ENCODE measurements at regions not wholly inside any gene's neighbourhood (a gene's known extent, or its start where the extent isn't known, plus 50 kb on each side); places are given as distances from the start of the nearest gene placed in this dataset.

GRCh38 chr4:58453956-58454355 is 1343.8 kb upstream of the IGFBP7 start:
- no peaks in the 10 kb centered on the region for H3K79me2 ChIP-seq (ENCODE audit: control insufficient read depth, insufficient read depth, low read length)
- no peaks in the 10 kb centered on the region for H3K4me1 ChIP-seq (ENCODE audit: control insufficient read depth, extremely low read depth, insufficient read depth, low read length)
- TF ChIP-seq FOS (IDR thresholded peaks at IDR 0.05; ENCODE audit: borderline replicate concordance, insufficient read depth, low read length) = no peak
- no peak for TF ChIP-seq POLR2AphosphoS5 (IDR thresholded peaks at IDR 0.05; ENCODE audit: insufficient read depth, low read depth, low read length)
- no peak for TF ChIP-seq MAX (IDR thresholded peaks at IDR 0.05; ENCODE audit: insufficient read depth, insufficient read length)
- H3K9me1 ChIP-seq (replicated peaks; ENCODE audit: control insufficient read depth, extremely low read depth, insufficient read depth, low read length) = no peaks in the 10 kb centered on the region
- BruUV-seq (replicated peaks) = no TSS peak
- no peak overlapping the region for H3K4me2 ChIP-seq (ENCODE audit: insufficient read depth, low read length)
- dilution Hi-C loops (cut with MboI; ENCODE audit: extremely low pct_ligation_motif_present, low sequenced_read_pairs) (no loop called here), intact Hi-C loops (cut with micrococcal nuclease) (no loop called here)
- H2AFZ ChIP-seq (ENCODE audit: low read depth, low read length) = no peak overlapping the region
- no peaks in the 10 kb centered on the region for H3K27me3 ChIP-seq (ENCODE audit: control insufficient read depth in 2 of 2, insufficient read depth in 2 of 2, low read length in 2 of 2)
- H3K4me3 ChIP-seq (replicated peaks in 1 of 3; ENCODE audit: insufficient read depth in 1 of 3, low read depth in 1 of 3, low read length in 3 of 3) = no peak overlapping the region
- no peak overlapping the region for H3K27ac ChIP-seq (ENCODE audit: insufficient read depth, low read depth, low read length)
- FAIRE-seq (no peak), DNase-seq (ENCODE audit: low read depth, low spot score) (no peak)
- H3K9me3 ChIP-seq (replicated peaks; ENCODE audit: control insufficient read depth, insufficient read depth, low read length) = peaks cover 2% of the 10 kb centered on the region
- ChIA-PET CTCF (no interaction called here), POLR2A (no interaction called here)
- no peaks in the 10 kb centered on the region for H3K36me3 ChIP-seq (ENCODE audit: control insufficient read depth in 2 of 2, extremely low read depth in 1 of 2, insufficient read depth in 2 of 2, low read length in 2 of 2)
- no peaks in the 10 kb centered on the region for H4K20me1 ChIP-seq (replicated peaks; ENCODE audit: control insufficient read depth, extremely low read depth, insufficient read depth, low read length)
- no peak overlapping the region for H3K9ac ChIP-seq (replicated peaks; ENCODE audit: extremely low read depth, insufficient read depth, low read length)

- DNase-seq (ENCODE audit: low read depth, low spot score) = no peak
- Histone ChIP-seq H3K9me3 (replicated peaks; ENCODE audit: control insufficient read depth, insufficient read depth, low read length) (peaks cover 2% of the 10 kb centered on the region), H3K4me1 (ENCODE audit: control insufficient read depth, extremely low read depth, insufficient read depth, low read length) (no peaks in the 10 kb centered on the region), H3K9me1 (replicated peaks; ENCODE audit: control insufficient read depth, extremely low read depth, insufficient read depth, low read length) (no peaks in the 10 kb centered on the region), H2AFZ (ENCODE audit: low read depth, low read length) (no peak overlapping the region), H3K4me2 (ENCODE audit: insufficient read depth, low read length) (no peak overlapping the region), H3K27me3 (ENCODE audit: control insufficient read depth in 2 of 2, insufficient read depth in 2 of 2, low read length in 2 of 2) (no peaks in the 10 kb centered on the region), H3K36me3 (ENCODE audit: control insufficient read depth in 2 of 2, extremely low read depth in 1 of 2, insufficient read depth in 2 of 2, low read length in 2 of 2) (no peaks in the 10 kb centered on the region), H3K79me2 (ENCODE audit: control insufficient read depth, insufficient read depth, low read length) (no peaks in the 10 kb centered on the region), H4K20me1 (replicated peaks; ENCODE audit: control insufficient read depth, extremely low read depth, insufficient read depth, low read length) (no peaks in the 10 kb centered on the region), H3K9ac (replicated peaks; ENCODE audit: extremely low read depth, insufficient read depth, low read length) (no peak overlapping the region), H3K27ac (ENCODE audit: insufficient read depth, low read depth, low read length) (no peak overlapping the region), H3K4me3 (replicated peaks in 1 of 3; ENCODE audit: insufficient read depth in 1 of 3, low read depth in 1 of 3, low read length in 3 of 3) (no peak overlapping the region)
- TF ChIP-seq FOS (IDR thresholded peaks at IDR 0.05; ENCODE audit: borderline replicate concordance, insufficient read depth, low read length) (no peak), MYC (IDR thresholded peaks at IDR 0.05; ENCODE audit: low read depth, low read length) (no peak), EZH2 (IDR thresholded peaks at IDR 0.05; ENCODE audit: borderline replicate concordance, low read depth, low read length, severe bottlenecking) (no peak), MAX (IDR thresholded peaks at IDR 0.05; ENCODE audit: insufficient read depth, insufficient read length) (no peak), POLR2A (IDR thresholded peaks at IDR 0.05; ENCODE audit: low read depth, low read length) (no peak), GATA2 (IDR thresholded peaks at IDR 0.05; ENCODE audit: insufficient read depth, insufficient read length, low read depth, low read length) (no peak), CTCF (IDR thresholded peaks at IDR 0.05; ENCODE audit: extremely low read depth in 1 of 2, insufficient read depth in 1 of 2, low read depth in 1 of 2, low read length in 2 of 2) (no peak), POLR2AphosphoS5 (IDR thresholded peaks at IDR 0.05; ENCODE audit: insufficient read depth, low read depth, low read length) (no peak), JUN (IDR thresholded peaks at IDR 0.05; ENCODE audit: borderline replicate concordance, insufficient read depth, insufficient read length, low read depth) (no peak)
- no TSS peak for BruUV-seq (replicated peaks)
- POLR2A ChIA-PET = no interaction called here
- dilution Hi-C loops (cut with MboI; ENCODE audit: extremely low pct_ligation_motif_present, low sequenced_read_pairs) = no loop called here
- FAIRE-seq = no peak
- CTCF ChIA-PET = no interaction called here
- intact Hi-C loops (cut with micrococcal nuclease) = no loop called here
Measured at GRCh38 chr4:58451707-58452106, 1341.5 kb upstream of the IGFBP7 start.

Measured in endothelial cell of umbilical vein (primary cell).